K562 (cell line): ENCODE measurements at regions not wholly inside any gene's neighbourhood (a gene's known extent, or its start where the extent isn't known, plus 50 kb on each side); places are given as distances from the start of the nearest gene placed in this dataset.

Experiments
- ATAC-seq: fragments of 200-7000 bp; cut with Tn5 transposase; 3 replicates; pipeline ENCODE4 v1.9.1; 2020; ENCODE audit warnings: moderate library complexity
- BruUV-seq: library from RNA; stranded (reverse); fragments of 400-500 nt; replicated peaks from 2 replicates; lab custom pipeline; 2021; lab: Mats Ljungman, UMichigan
- CTCF ChIA-PET: fragments of 300-600 bp; formaldehyde crosslinking; extraction: SDS; loops from one replicate; lab custom pipeline; 2021; ENCODE audit warnings: low intra/inter-chr PET ratio; lab: Yijun Ruan, JAX
- POLR2A ChIA-PET: fragments of 300-600, 350-650 bp; sonication (Branson Sonifier 250); formaldehyde crosslinking; extraction: SDS; loops from one replicate; lab custom pipeline; 2021; ENCODE audit warnings: antibody characterized with exemption, inconsistent platforms; lab: Yijun Ruan, JAX
- DNase-seq, 4 experiments: peaks; one replicate each; pipeline versions ENCODE4 v3.0.0 to v3.0.0-alpha.2; 2011 to 2018; ENCODE audit warnings: low spot score in 3 of 4, mixed read lengths in 3 of 4; ENCODE audit errors: extremely low read depth in 1 of 4
- FAIRE-seq: peaks from 2 replicates; lab custom pipeline; 2011; peaks lifted over from hg19 to GRCh38; lab: Jason Lieb, UNC
- H2AFZ ChIP-seq: 2 replicates; pipeline ENCODE4 v1.6.0; 2011; ENCODE audit warnings: low read depth, low read length, control low read depth, inconsistent platforms
- H3K27ac ChIP-seq: fragments of 200-600 bp; 3 replicates; pipeline ENCODE4 v1.8.0; 2011; ENCODE audit warnings: low read depth, mild to moderate bottlenecking, control low read depth, inconsistent platforms, low read length, moderate library complexity, mixed read lengths; ENCODE audit errors: extremely low read depth
- H3K27me3 ChIP-seq, 2 experiments: fragments of 300-600 bp in 1 of 2; 2 replicates in 1 of 2; 3 replicates in 1 of 2; pipeline versions ENCODE4 v1.6.0 to v1.8.0; 2011; ENCODE audit warnings: inconsistent platforms in 2 of 2, low read length in 2 of 2, mild to moderate bottlenecking in 1 of 2, mixed read lengths in 1 of 2, moderate library complexity in 1 of 2; ENCODE audit not compliant: control insufficient read depth in 2 of 2, insufficient read depth in 2 of 2
- H3K36me3 ChIP-seq: fragments of 300-600 bp; 3 replicates; pipeline ENCODE4 v1.8.0; 2011; ENCODE audit warnings: mild to moderate bottlenecking, low read length, inconsistent platforms; ENCODE audit not compliant: control insufficient read depth, insufficient read depth
- H3K4me1 ChIP-seq, 2 experiments: fragments of 200-600 bp in 1 of 2; replicated peaks in 1 of 2; 2 replicates in 1 of 2; 3 replicates in 1 of 2; pipeline versions ENCODE4 v1.5.1 to v1.8.0; 2011; ENCODE audit warnings: inconsistent platforms in 2 of 2, low read length in 2 of 2, mild to moderate bottlenecking in 1 of 2, mixed read lengths in 1 of 2, moderate library complexity in 1 of 2; ENCODE audit not compliant: control insufficient read depth in 2 of 2, insufficient read depth in 2 of 2
- H3K4me2 ChIP-seq: 2 replicates; pipeline ENCODE4 v1.6.1; 2011; ENCODE audit warnings: low read length, control low read depth, inconsistent platforms, mixed read lengths; ENCODE audit not compliant: insufficient read depth
- H3K4me3 ChIP-seq: fragments of 200-600 bp; sonication (generic), shearing (Covaris generic); 2 replicates; pipeline ENCODE4 v1.5.1; 2016; ENCODE audit warnings: control low read depth, inconsistent platforms
- H3K79me2 ChIP-seq: fragments of 200-600 bp; 3 replicates; pipeline ENCODE4 v1.8.0; 2011; ENCODE audit warnings: low read length, inconsistent platforms; ENCODE audit not compliant: control insufficient read depth, insufficient read depth
- H3K9ac ChIP-seq, 2 experiments: 2 replicates each; pipeline versions ENCODE4 v1.6.0 to v1.6.1; 2011; ENCODE audit warnings: low read depth in 2 of 2, low read length in 2 of 2, control low read depth in 1 of 2, inconsistent platforms in 1 of 2, mild to moderate bottlenecking in 1 of 2, mixed read lengths in 1 of 2; ENCODE audit not compliant: insufficient read depth in 1 of 2
- H3K9me1 ChIP-seq: one replicate; pipeline ENCODE4 v1.6.0; 2011; ENCODE audit warnings: inconsistent platforms, mild to moderate bottlenecking, low read length, moderate library complexity; ENCODE audit not compliant: control insufficient read depth, insufficient read depth
- H3K9me3 ChIP-seq: replicated peaks from 2 replicates; pipeline ENCODE4 v1.5.1; 2011; ENCODE audit warnings: low read depth, low read length, inconsistent platforms; ENCODE audit not compliant: control insufficient read depth, insufficient read depth
- H4K20me1 ChIP-seq: replicated peaks from 2 replicates; pipeline ENCODE4 v1.6.1; 2011; ENCODE audit warnings: low read length, inconsistent platforms, mixed read lengths; ENCODE audit not compliant: control insufficient read depth, insufficient read depth
- EP400 ChIP-seq: fragments of 450-650 bp; IDR thresholded peaks from 2 replicates; pipeline ENCODE4 v1.6.1; 2017; ENCODE audit warnings: antibody characterized with exemption, mild to moderate bottlenecking, moderate library complexity
- FOXJ3 ChIP-seq: sonication (generic); formaldehyde crosslinking; IDR thresholded peaks from 2 replicates; pipeline ENCODE4 v1.4.0; 2020; ENCODE audit warnings: mild to moderate bottlenecking, missing genetic modification reagents
- HDAC8 ChIP-seq: fragments of 450-650 bp; IDR thresholded peaks from 2 replicates; pipeline ENCODE4 v1.6.1; 2016; ENCODE audit warnings: mild to moderate bottlenecking, missing genetic modification characterization, moderate library complexity, missing compliant biosample characterization
- PTTG1 ChIP-seq: fragments of 450-650 bp; IDR thresholded peaks from 2 replicates; pipeline ENCODE4 v1.6.1; 2016; ENCODE audit warnings: low read depth, mild to moderate bottlenecking, missing genetic modification characterization, missing compliant biosample characterization
- SMARCA5 ChIP-seq: fragments of 450-650 bp; IDR thresholded peaks from 2 replicates; pipeline ENCODE4 v1.6.1; 2016
- SOX6 ChIP-seq: fragments of 450-650 bp; IDR thresholded peaks from 2 replicates; pipeline ENCODE4 v1.6.1; 2014; ENCODE audit warnings: mild to moderate bottlenecking
- ZBED1 ChIP-seq: IDR thresholded peaks from 2 replicates; pipeline ENCODE4 v1.6.1; 2014
- ZNF140 ChIP-seq: fragments of 250-450 bp; sonication (Bioruptor Pico); IDR thresholded peaks from 2 replicates; pipeline ENCODE4 v1.8.0; 2021; ENCODE audit warnings: moderate library complexity, mild to moderate bottlenecking, inconsistent platforms
- WGBS: fragments of 100-300 bp; shearing (Covaris generic); methylation state at CpG from one replicate; pipeline ENCODE4 v1.1.6; 2016; ENCODE audit warnings: low coverage, mixed read lengths; ENCODE audit not compliant: insufficient coverage; ENCODE audit errors: missing lambda C conversion rate; 5-methylcytosine and 5-hydroxymethylcytosine counted together
- in situ Hi-C: fragments of 300-500 bp; cut with MboI; formaldehyde crosslinking; loops from 4 replicates; pipeline ENCODE4 v1.15.0; 2018; ENCODE audit warnings: inconsistent platforms, mixed read lengths
- intact Hi-C: fragments of 100-400 bp; cut with micrococcal nuclease; formaldehyde crosslinking; loops from 2 replicates; pipeline ENCODE4 v1.14.2; 2022
- TF ChIP-seq, protein P1 (sequence below): fragments of 450-650 bp; IDR thresholded peaks from 2 replicates; pipeline ENCODE4 v1.6.1; 2017; ENCODE audit warnings: mild to moderate bottlenecking, moderate library complexity
- TF ChIP-seq, protein P2 (sequence below): sonication (generic); formaldehyde crosslinking; IDR thresholded peaks from 2 replicates; pipeline ENCODE4 v1.8.0; 2023; ENCODE audit warnings: mild to moderate bottlenecking, missing genetic modification reagents
- TF ChIP-seq, protein P3 (sequence below): sonication (generic); formaldehyde crosslinking; IDR thresholded peaks from 2 replicates; pipeline ENCODE4 v1.8.1; 2023; ENCODE audit warnings: mild to moderate bottlenecking, missing genetic modification reagents
- TF ChIP-seq, protein P4 (sequence below): sonication (generic); formaldehyde crosslinking; IDR thresholded peaks from 2 replicates; pipeline ENCODE4 v1.9.0; 2022; ENCODE audit warnings: mild to moderate bottlenecking, missing genetic modification reagents
- TF ChIP-seq, protein P5 (sequence below), 3 experiments: fragments of 200-800 bp in 1 of 3; fragments of 250-450 bp in 1 of 3; fragments of 450-650 bp in 1 of 3; sonication (Bioruptor Pico) in 1 of 3; sonication (Bioruptor generic) in 1 of 3; formaldehyde crosslinking in 1 of 3; IDR thresholded peaks; 2 replicates each; pipeline versions ENCODE4 v1.6.1 to v1.8.0; 2016 to 2022; ENCODE audit warnings: mild to moderate bottlenecking in 2 of 3, missing genetic modification characterization in 2 of 3, missing compliant biosample characterization in 1 of 3, moderate library complexity in 1 of 3
- TF ChIP-seq, protein P6 (sequence below): fragments of 250-450 bp; sonication (Bioruptor Pico); IDR thresholded peaks from 2 replicates; pipeline ENCODE4 v1.5.0; 2020; ENCODE audit warnings: mild to moderate bottlenecking, borderline replicate concordance

DNA sequence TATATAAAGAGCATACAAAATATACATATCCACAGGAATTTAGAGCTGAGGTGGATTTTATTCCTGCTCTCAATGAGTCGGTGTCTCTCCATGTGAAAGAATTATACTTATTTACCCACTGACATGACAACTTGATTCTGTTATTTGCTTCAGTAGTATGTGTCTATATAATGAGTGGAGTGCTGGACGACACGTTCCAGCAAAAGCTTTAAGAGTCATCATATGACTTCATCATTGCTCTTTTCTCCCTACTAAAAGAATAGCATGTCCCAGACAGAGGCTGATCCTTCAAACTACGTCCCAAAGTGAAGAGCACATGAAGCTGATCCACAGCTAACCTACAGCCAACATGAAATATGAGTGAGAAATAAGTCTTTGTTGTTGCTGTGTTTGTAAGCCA, 54.3 kb upstream of the GNB4 start:
- DNase-seq: no peak
- no peak overlapping the region for H3K4me2 ChIP-seq
- 5% methylated on average over 4 of the region's 4 CpGs for WGBS
- no peaks in the 10 kb centered on the region for H3K4me1 ChIP-seq
- no TSS peak for BruUV-seq
- no peaks in the 10 kb centered on the region for H3K9me1 ChIP-seq
- CTCF ChIA-PET: no interaction called here
- intact Hi-C loops: no loop called here
- in situ Hi-C loops: no loop called here
- H3K27me3 ChIP-seq: peaks cover 0 to 2% of the 10 kb centered on the region in 2 experiments; a peak in 2 of 5 replicates
- H2AFZ ChIP-seq: no peak overlapping the region
- POLR2A ChIA-PET: interaction anchor here (0.6 to 3.3 kb wide), 4 partner anchors 12 to 434 kb away, joined by 3 to 9 read pairs (median 3); partner anchors contain the start of gene ZMAT3
- no peak overlapping the region for H3K27ac ChIP-seq
- no peaks in the 10 kb centered on the region for H4K20me1 ChIP-seq
- no peak overlapping the region for H3K4me3 ChIP-seq
- ATAC-seq: no peak
- H3K79me2 ChIP-seq: no peaks in the 10 kb centered on the region
- H3K9ac ChIP-seq: no peak overlapping the region
- FAIRE-seq: no peak
- no peaks in the 10 kb centered on the region for H3K9me3 ChIP-seq
- no peaks in the 10 kb centered on the region for H3K36me3 ChIP-seq
- no peak for TF ChIP-seq SOX6
- TF ChIP-seq SMARCA5: no peak
- TF ChIP-seq, protein P1, sequence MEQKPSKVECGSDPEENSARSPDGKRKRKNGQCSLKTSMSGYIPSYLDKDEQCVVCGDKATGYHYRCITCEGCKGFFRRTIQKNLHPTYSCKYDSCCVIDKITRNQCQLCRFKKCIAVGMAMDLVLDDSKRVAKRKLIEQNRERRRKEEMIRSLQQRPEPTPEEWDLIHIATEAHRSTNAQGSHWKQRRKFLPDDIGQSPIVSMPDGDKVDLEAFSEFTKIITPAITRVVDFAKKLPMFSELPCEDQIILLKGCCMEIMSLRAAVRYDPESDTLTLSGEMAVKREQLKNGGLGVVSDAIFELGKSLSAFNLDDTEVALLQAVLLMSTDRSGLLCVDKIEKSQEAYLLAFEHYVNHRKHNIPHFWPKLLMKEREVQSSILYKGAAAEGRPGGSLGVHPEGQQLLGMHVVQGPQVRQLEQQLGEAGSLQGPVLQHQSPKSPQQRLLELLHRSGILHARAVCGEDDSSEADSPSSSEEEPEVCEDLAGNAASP: no peak
- TF ChIP-seq, protein P2, sequence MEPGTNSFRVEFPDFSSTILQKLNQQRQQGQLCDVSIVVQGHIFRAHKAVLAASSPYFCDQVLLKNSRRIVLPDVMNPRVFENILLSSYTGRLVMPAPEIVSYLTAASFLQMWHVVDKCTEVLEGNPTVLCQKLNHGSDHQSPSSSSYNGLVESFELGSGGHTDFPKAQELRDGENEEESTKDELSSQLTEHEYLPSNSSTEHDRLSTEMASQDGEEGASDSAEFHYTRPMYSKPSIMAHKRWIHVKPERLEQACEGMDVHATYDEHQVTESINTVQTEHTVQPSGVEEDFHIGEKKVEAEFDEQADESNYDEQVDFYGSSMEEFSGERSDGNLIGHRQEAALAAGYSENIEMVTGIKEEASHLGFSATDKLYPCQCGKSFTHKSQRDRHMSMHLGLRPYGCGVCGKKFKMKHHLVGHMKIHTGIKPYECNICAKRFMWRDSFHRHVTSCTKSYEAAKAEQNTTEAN (CRISPR knock-in tag): no peak
- no peak for TF ChIP-seq FOXJ3 (CRISPR knock-in tag)
- no peak for TF ChIP-seq ZNF140 (CRISPR knock-in tag)
- TF ChIP-seq EP400: no peak
- TF ChIP-seq, protein P3, sequence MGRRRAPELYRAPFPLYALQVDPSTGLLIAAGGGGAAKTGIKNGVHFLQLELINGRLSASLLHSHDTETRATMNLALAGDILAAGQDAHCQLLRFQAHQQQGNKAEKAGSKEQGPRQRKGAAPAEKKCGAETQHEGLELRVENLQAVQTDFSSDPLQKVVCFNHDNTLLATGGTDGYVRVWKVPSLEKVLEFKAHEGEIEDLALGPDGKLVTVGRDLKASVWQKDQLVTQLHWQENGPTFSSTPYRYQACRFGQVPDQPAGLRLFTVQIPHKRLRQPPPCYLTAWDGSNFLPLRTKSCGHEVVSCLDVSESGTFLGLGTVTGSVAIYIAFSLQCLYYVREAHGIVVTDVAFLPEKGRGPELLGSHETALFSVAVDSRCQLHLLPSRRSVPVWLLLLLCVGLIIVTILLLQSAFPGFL (CRISPR knock-in tag): no peak
- TF ChIP-seq HDAC8 (tag): no peak
- TF ChIP-seq, protein P4, sequence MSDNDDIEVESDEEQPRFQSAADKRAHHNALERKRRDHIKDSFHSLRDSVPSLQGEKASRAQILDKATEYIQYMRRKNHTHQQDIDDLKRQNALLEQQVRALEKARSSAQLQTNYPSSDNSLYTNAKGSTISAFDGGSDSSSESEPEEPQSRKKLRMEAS: no peak
- no peak for TF ChIP-seq PTTG1 (tag)
- TF ChIP-seq, protein P5, sequence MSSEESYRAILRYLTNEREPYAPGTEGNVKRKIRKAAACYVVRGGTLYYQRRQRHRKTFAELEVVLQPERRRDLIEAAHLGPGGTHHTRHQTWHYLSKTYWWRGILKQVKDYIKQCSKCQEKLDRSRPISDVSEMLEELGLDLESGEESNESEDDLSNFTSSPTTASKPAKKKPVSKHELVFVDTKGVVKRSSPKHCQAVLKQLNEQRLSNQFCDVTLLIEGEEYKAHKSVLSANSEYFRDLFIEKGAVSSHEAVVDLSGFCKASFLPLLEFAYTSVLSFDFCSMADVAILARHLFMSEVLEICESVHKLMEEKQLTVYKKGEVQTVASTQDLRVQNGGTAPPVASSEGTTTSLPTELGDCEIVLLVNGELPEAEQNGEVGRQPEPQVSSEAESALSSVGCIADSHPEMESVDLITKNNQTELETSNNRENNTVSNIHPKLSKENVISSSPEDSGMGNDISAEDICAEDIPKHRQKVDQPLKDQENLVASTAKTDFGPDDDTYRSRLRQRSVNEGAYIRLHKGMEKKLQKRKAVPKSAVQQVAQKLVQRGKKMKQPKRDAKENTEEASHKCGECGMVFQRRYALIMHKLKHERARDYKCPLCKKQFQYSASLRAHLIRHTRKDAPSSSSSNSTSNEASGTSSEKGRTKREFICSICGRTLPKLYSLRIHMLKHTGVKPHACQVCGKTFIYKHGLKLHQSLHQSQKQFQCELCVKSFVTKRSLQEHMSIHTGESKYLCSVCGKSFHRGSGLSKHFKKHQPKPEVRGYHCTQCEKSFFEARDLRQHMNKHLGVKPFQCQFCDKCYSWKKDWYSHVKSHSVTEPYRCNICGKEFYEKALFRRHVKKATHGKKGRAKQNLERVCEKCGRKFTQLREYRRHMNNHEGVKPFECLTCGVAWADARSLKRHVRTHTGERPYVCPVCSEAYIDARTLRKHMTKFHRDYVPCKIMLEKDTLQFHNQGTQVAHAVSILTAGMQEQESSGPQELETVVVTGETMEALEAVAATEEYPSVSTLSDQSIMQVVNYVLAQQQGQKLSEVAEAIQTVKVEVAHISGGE (CRISPR knock-in tag; IDR thresholded peaks at IDR 0.05): no peak
- TF ChIP-seq, protein P6, sequence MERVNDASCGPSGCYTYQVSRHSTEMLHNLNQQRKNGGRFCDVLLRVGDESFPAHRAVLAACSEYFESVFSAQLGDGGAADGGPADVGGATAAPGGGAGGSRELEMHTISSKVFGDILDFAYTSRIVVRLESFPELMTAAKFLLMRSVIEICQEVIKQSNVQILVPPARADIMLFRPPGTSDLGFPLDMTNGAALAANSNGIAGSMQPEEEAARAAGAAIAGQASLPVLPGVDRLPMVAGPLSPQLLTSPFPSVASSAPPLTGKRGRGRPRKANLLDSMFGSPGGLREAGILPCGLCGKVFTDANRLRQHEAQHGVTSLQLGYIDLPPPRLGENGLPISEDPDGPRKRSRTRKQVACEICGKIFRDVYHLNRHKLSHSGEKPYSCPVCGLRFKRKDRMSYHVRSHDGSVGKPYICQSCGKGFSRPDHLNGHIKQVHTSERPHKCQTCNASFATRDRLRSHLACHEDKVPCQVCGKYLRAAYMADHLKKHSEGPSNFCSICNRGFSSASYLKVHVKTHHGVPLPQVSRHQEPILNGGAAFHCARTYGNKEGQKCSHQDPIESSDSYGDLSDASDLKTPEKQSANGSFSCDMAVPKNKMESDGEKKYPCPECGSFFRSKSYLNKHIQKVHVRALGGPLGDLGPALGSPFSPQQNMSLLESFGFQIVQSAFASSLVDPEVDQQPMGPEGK (CRISPR knock-in tag): no peak
- TF ChIP-seq ZBED1: no peak
